ENCODE measurements at regions not wholly inside any gene's neighbourhood (a gene's known extent, or its start where the extent isn't known, plus 50 kb on each side); places are given as distances from the start of the nearest gene placed in this dataset.

DNA sequence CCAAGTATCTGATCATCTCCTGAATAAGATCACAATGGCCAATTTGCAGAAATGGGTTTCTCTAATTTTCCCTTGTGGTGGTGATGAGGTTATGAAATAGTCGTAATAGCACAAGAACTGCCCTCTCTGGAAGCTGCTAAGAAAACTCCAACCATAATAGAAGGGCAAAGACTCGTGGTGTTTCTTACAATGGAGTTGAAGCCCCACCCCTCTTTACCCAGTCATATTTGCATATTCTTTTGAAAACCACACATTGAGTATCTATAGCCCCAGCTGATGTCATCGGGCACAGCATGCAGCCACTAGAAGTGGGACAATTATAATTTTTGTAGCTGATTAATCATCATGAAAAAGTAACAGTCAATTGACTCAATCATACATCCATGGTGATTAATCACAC is 452.1 kb upstream of the POU3F2 start:
- no peak overlapping the region for H2AFZ ChIP-seq (ENCODE audit: low read depth, low read length, severe bottlenecking)
- no peak overlapping the region for H3K4me2 ChIP-seq (ENCODE audit: low read depth, low read length, poor library complexity, severe bottlenecking)
- H3K27ac ChIP-seq (ENCODE audit: low read depth, low read length) = no peak overlapping the region
- H3K9ac ChIP-seq (ENCODE audit: low read length) = no peak overlapping the region
- no peaks in the 10 kb centered on the region for H3K27me3 ChIP-seq (ENCODE audit: low read length)
- no peaks in the 10 kb centered on the region for H3K79me2 ChIP-seq (ENCODE audit: insufficient read depth, low read length)
- no peaks in the 10 kb centered on the region for H4K20me1 ChIP-seq (ENCODE audit: low read depth, low read length)
- H3F3A ChIP-seq (ENCODE audit: insufficient read depth) = no peaks in the 10 kb centered on the region
- H3K4me3 ChIP-seq (ENCODE audit: insufficient read depth, low read length, poor library complexity, severe bottlenecking) = no peak overlapping the region
- TF ChIP-seq EZH2phosphoT487 (conservative IDR thresholded peaks at IDR 0.05; ENCODE audit: low read length) (no peak), CTCF (IDR thresholded peaks at IDR 0.05; ENCODE audit: insufficient read depth, low read length, poor library complexity, severe bottlenecking) (no peak)
- no peaks in the 10 kb centered on the region for H3K9me3 ChIP-seq (ENCODE audit: insufficient read depth, low read length)
- H3K9me2 ChIP-seq (replicated peaks; ENCODE audit: insufficient read depth, low read length) = no peaks in the 10 kb centered on the region
- no peaks in the 10 kb centered on the region for H3K36me3 ChIP-seq (ENCODE audit: low read length)

DNA sequence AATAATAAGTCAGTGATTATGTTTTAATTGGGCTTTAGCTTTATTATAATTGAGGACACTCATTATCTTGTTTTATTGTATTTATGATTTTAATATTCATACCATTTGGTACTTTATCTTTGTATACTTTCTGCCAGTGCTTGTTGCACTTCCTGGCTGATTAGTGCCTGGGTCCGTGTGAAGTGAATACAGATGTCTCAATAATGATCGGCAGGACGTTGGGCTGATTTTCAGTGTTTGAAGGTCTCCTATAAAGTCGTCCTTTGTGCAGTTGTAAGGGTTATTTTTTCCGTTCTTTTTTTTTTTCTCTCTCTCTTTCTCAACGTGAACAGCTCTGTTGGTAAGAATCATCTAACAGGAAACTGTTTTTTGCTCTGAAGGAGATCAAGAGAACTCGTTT is 450.0 kb upstream of the POU3F2 start:
- no peaks in the 10 kb centered on the region for H3F3A ChIP-seq (ENCODE audit: insufficient read depth)
- no peaks in the 10 kb centered on the region for H3K36me3 ChIP-seq (ENCODE audit: low read length)
- H3K4me2 ChIP-seq (ENCODE audit: low read depth, low read length, poor library complexity, severe bottlenecking) = no peak overlapping the region
- no peaks in the 10 kb centered on the region for H3K9me3 ChIP-seq (ENCODE audit: insufficient read depth, low read length)
- no peaks in the 10 kb centered on the region for H3K27me3 ChIP-seq (ENCODE audit: low read length)
- H3K4me3 ChIP-seq (ENCODE audit: insufficient read depth, low read length, poor library complexity, severe bottlenecking) = no peak overlapping the region
- H3K9ac ChIP-seq (ENCODE audit: low read length) = no peak overlapping the region
- H3K79me2 ChIP-seq (ENCODE audit: insufficient read depth, low read length) = no peaks in the 10 kb centered on the region
- no peaks in the 10 kb centered on the region for H3K9me2 ChIP-seq (replicated peaks; ENCODE audit: insufficient read depth, low read length)
- no peak for TF ChIP-seq CTCF (IDR thresholded peaks at IDR 0.05; ENCODE audit: insufficient read depth, low read length, poor library complexity, severe bottlenecking)
- TF ChIP-seq EZH2phosphoT487 (conservative IDR thresholded peaks at IDR 0.05; ENCODE audit: low read length) = no peak
- H4K20me1 ChIP-seq (ENCODE audit: low read depth, low read length) = no peaks in the 10 kb centered on the region
- H2AFZ ChIP-seq (ENCODE audit: low read depth, low read length, severe bottlenecking) = no peak overlapping the region
- H3K27ac ChIP-seq (ENCODE audit: low read depth, low read length) = no peak overlapping the region

GRCh38 chr6:98384801-98385200 is 449.6 kb upstream of the POU3F2 start:
- no peak overlapping the region for H3K4me3 ChIP-seq (ENCODE audit: insufficient read depth, low read length, poor library complexity, severe bottlenecking)
- H3K9me3 ChIP-seq (ENCODE audit: insufficient read depth, low read length) = no peaks in the 10 kb centered on the region
- no peak overlapping the region for H3K4me2 ChIP-seq (ENCODE audit: low read depth, low read length, poor library complexity, severe bottlenecking)
- TF ChIP-seq CTCF (IDR thresholded peaks at IDR 0.05; ENCODE audit: insufficient read depth, low read length, poor library complexity, severe bottlenecking) (no peak), EZH2phosphoT487 (conservative IDR thresholded peaks at IDR 0.05; ENCODE audit: low read length) (no peak)
- H3F3A ChIP-seq (ENCODE audit: insufficient read depth) = no peaks in the 10 kb centered on the region
- H3K27ac ChIP-seq (ENCODE audit: low read depth, low read length) = no peak overlapping the region
- no peaks in the 10 kb centered on the region for H3K9me2 ChIP-seq (replicated peaks; ENCODE audit: insufficient read depth, low read length)
- no peaks in the 10 kb centered on the region for H4K20me1 ChIP-seq (ENCODE audit: low read depth, low read length)
- H3K9ac ChIP-seq (ENCODE audit: low read length) = no peak overlapping the region
- no peak overlapping the region for H2AFZ ChIP-seq (ENCODE audit: low read depth, low read length, severe bottlenecking)
- H3K27me3 ChIP-seq (ENCODE audit: low read length) = no peaks in the 10 kb centered on the region
- H3K79me2 ChIP-seq (ENCODE audit: insufficient read depth, low read length) = no peaks in the 10 kb centered on the region
- no peaks in the 10 kb centered on the region for H3K36me3 ChIP-seq (ENCODE audit: low read length)
